IMR-90 (cell line): ENCODE measurements at regions not wholly inside any gene's neighbourhood (a gene's known extent, or its start where the extent isn't known, plus 50 kb on each side); places are given as distances from the start of the nearest gene placed in this dataset.

ENCODE experiments used
- ATAC-seq: fragments of 200-7000 bp; cut with Tn5 transposase; 2 replicates; pipeline ENCODE4 v1.9.1; 2020; ENCODE audit warnings: low read depth, mild to moderate bottlenecking, moderate library complexity
- BruUV-seq: library from RNA; stranded (reverse); fragments of 400-500 nt; replicated peaks from 2 replicates; lab custom pipeline; 2021; lab: Mats Ljungman, UMichigan
- CTCF ChIA-PET: fragments of 300-600 bp; formaldehyde crosslinking; extraction: SDS; loops from one replicate; lab custom pipeline; 2021; ENCODE audit warnings: antibody characterized with exemption; lab: Yijun Ruan, JAX
- POLR2A ChIA-PET: fragments of 300-600 bp; sonication (Branson Sonifier 250); formaldehyde crosslinking; loops from one replicate; lab custom pipeline; 2022; ENCODE audit warnings: antibody characterized with exemption; ENCODE audit not compliant: unreplicated experiment; lab: Charles Lee
- DNase-seq: peaks from one replicate; pipeline ENCODE4 v3.0.0; 2013
- H2AFZ ChIP-seq: replicated peaks from 2 replicates; pipeline ENCODE3; 2013; ENCODE audit warnings: low read length, mild to moderate bottlenecking; ENCODE audit not compliant: poor library complexity
- H2AK5ac ChIP-seq: 2 replicates; pipeline ENCODE4 v1.6.1; 2013; ENCODE audit warnings: low read depth, low read length, inconsistent platforms
- H2AK9ac ChIP-seq: replicated peaks from 2 replicates; pipeline ENCODE3; 2013; ENCODE audit warnings: mild to moderate bottlenecking, low read depth, low read length, moderate library complexity; ENCODE audit not compliant: poor library complexity
- H2BK120ac ChIP-seq: 2 replicates; pipeline ENCODE4 v1.6.1; 2013; ENCODE audit warnings: low read depth, low read length, inconsistent platforms
- H2BK15ac ChIP-seq: 3 replicates; pipeline ENCODE4 v1.6.1; 2013; ENCODE audit warnings: low read depth, low read length, inconsistent platforms
- H2BK20ac ChIP-seq: 2 replicates; pipeline ENCODE4 v1.6.1; 2013; ENCODE audit warnings: low read depth, mild to moderate bottlenecking, inconsistent platforms, low read length, moderate library complexity
- H2BK5ac ChIP-seq: 2 replicates; pipeline ENCODE4 v1.6.1; 2013; ENCODE audit warnings: mild to moderate bottlenecking, low read depth, low read length, inconsistent platforms; ENCODE audit not compliant: poor library complexity, severe bottlenecking
- H3K14ac ChIP-seq: replicated peaks from 2 replicates; pipeline ENCODE4 v1.6.1; 2013; ENCODE audit warnings: low read depth, low read length, inconsistent platforms
- H3K18ac ChIP-seq: 2 replicates; pipeline ENCODE4 v1.6.1; 2013; ENCODE audit warnings: low read depth, low read length, control low read depth
- H3K23ac ChIP-seq: 2 replicates; pipeline ENCODE4 v1.6.1; 2013; ENCODE audit warnings: low read depth, low read length, inconsistent platforms
- H3K27ac ChIP-seq: 2 replicates; pipeline ENCODE4 v1.5.1; 2013; ENCODE audit warnings: mild to moderate bottlenecking, control low read depth, low read length; ENCODE audit not compliant: insufficient read depth
- H3K27me3 ChIP-seq: 2 replicates; pipeline ENCODE4 v1.6.1; 2013; ENCODE audit warnings: low read length; ENCODE audit not compliant: control insufficient read depth, insufficient read depth
- H3K36me3 ChIP-seq: 2 replicates; pipeline ENCODE4 v1.6.1; 2013; ENCODE audit warnings: low read length, mixed read lengths; ENCODE audit not compliant: control insufficient read depth, insufficient read depth
- H3K4ac ChIP-seq: 2 replicates; pipeline ENCODE4 v1.6.1; 2013; ENCODE audit warnings: low read depth, low read length, inconsistent platforms
- H3K4me1 ChIP-seq: 2 replicates; pipeline ENCODE4 v1.6.1; 2013; ENCODE audit warnings: low read length, mixed read lengths; ENCODE audit not compliant: control insufficient read depth, insufficient read depth
- H3K4me2 ChIP-seq: 2 replicates; pipeline ENCODE4 v1.6.1; 2013; ENCODE audit warnings: low read depth, mild to moderate bottlenecking, control low read depth, low read length, moderate library complexity
- H3K4me3 ChIP-seq: 2 replicates; pipeline ENCODE4 v1.5.1; 2013; ENCODE audit warnings: low read depth, mild to moderate bottlenecking, control low read depth, low read length, moderate library complexity; ENCODE audit not compliant: insufficient read depth
- H3K56ac ChIP-seq: 2 replicates; pipeline ENCODE4 v1.6.1; 2013; ENCODE audit warnings: low read length, inconsistent platforms; ENCODE audit not compliant: insufficient read depth; ENCODE audit errors: extremely low read depth
- H3K79me1 ChIP-seq, 2 experiments: 2 replicates each; pipeline ENCODE4 v1.6.1; 2013; ENCODE audit warnings: low read length in 2 of 2, inconsistent platforms in 1 of 2, low read depth in 1 of 2
- H3K9ac ChIP-seq: 2 replicates; pipeline ENCODE4 v1.6.1; 2013; ENCODE audit warnings: low read depth, low read length, control low read depth
- H3K9me1 ChIP-seq: 2 replicates; pipeline ENCODE4 v1.6.1; 2013; ENCODE audit warnings: low read length, inconsistent platforms; ENCODE audit not compliant: insufficient read depth
- H3K9me3 ChIP-seq: 2 replicates; pipeline ENCODE4 v1.6.1; 2013; ENCODE audit warnings: low read length; ENCODE audit not compliant: control insufficient read depth, insufficient read depth
- H4K20me1 ChIP-seq: 2 replicates; pipeline ENCODE4 v1.6.1; 2013; ENCODE audit warnings: low read length, inconsistent platforms; ENCODE audit not compliant: insufficient read depth
- H4K5ac ChIP-seq: 2 replicates; pipeline ENCODE4 v1.6.1; 2013; ENCODE audit warnings: mild to moderate bottlenecking, low read depth, low read length, control low read depth
- H4K8ac ChIP-seq, 2 experiments: 2 replicates each; pipeline ENCODE4 v1.6.1; 2013; ENCODE audit warnings: low read depth in 2 of 2, low read length in 2 of 2, control low read depth in 1 of 2, inconsistent platforms in 1 of 2
- H4K91ac ChIP-seq: 2 replicates; pipeline ENCODE4 v1.6.1; 2013; ENCODE audit warnings: low read depth, low read length, inconsistent platforms; ENCODE audit not compliant: insufficient read depth
- CEBPB ChIP-seq: IDR thresholded peaks from 2 replicates; pipeline ENCODE4 v1.6.1; 2012; ENCODE audit warnings: low read depth, low read length, improper control_type of control experiment
- CHD1 ChIP-seq: IDR thresholded peaks from 2 replicates; pipeline ENCODE4 v1.6.1; 2012; ENCODE audit warnings: low read depth, low read length, improper control_type of control experiment
- FOS ChIP-seq: fragments of 150-350 bp; IDR thresholded peaks from 2 replicates; pipeline ENCODE4 v1.6.1; 2016; ENCODE audit warnings: low read depth, low read length
- MAFK ChIP-seq: IDR thresholded peaks from 2 replicates; pipeline ENCODE4 v1.6.1; 2012; ENCODE audit warnings: low read depth, low read length, improper control_type of control experiment
- MAZ ChIP-seq: IDR thresholded peaks from 2 replicates; pipeline ENCODE4 v1.6.1; 2012; ENCODE audit warnings: low read depth, mild to moderate bottlenecking, low read length, improper control_type of control experiment, moderate library complexity, borderline replicate concordance
- MXI1 ChIP-seq: IDR thresholded peaks from 2 replicates; pipeline ENCODE4 v1.6.1; 2012; ENCODE audit warnings: low read depth, mild to moderate bottlenecking, low read length, moderate library complexity, borderline replicate concordance
- NFE2L2 ChIP-seq: fragments of 150-350 bp; IDR thresholded peaks from 2 replicates; pipeline ENCODE4 v1.6.1; 2016; ENCODE audit warnings: low read depth, mild to moderate bottlenecking, low read length
- POLR2A ChIP-seq: IDR thresholded peaks from 2 replicates; pipeline ENCODE4 v1.6.1; 2012; ENCODE audit warnings: mild to moderate bottlenecking, low read depth, low read length
- RAD21 ChIP-seq: IDR thresholded peaks from 2 replicates; pipeline ENCODE4 v1.6.1; 2012; ENCODE audit warnings: low read length, improper control_type of control experiment
- RCOR1 ChIP-seq: IDR thresholded peaks from 2 replicates; pipeline ENCODE4 v1.6.1; 2012; ENCODE audit warnings: mild to moderate bottlenecking, low read length, improper control_type of control experiment; ENCODE audit not compliant: insufficient replicate concordance
- RFX5 ChIP-seq: IDR thresholded peaks from 2 replicates; pipeline ENCODE4 v1.8.0; 2012; ENCODE audit warnings: low read depth, mild to moderate bottlenecking, low read length, moderate library complexity
- SMC3 ChIP-seq: fragments of 150-350 bp; IDR thresholded peaks from 2 replicates; pipeline ENCODE4 v1.6.1; 2016; ENCODE audit warnings: low read depth, mild to moderate bottlenecking, antibody characterized with exemption, low read length, moderate library complexity
- USF2 ChIP-seq: fragments of 150-350 bp; IDR thresholded peaks from 2 replicates; pipeline ENCODE4 v1.6.1; 2017; ENCODE audit warnings: mild to moderate bottlenecking, antibody characterized with exemption, low read length, low read depth
- WGBS, 2 experiments: methylation state at CpG; one replicate each; pipeline versions ENCODE4 v1.1.5 to v1.1.7; 2013; ENCODE audit warnings: missing lambda C conversion rate in 2 of 2; ENCODE audit not compliant: insufficient read length in 1 of 2; ENCODE audit errors: extremely low coverage in 2 of 2; 5-methylcytosine and 5-hydroxymethylcytosine counted together
- dilution Hi-C: fragments of 300-500 bp; cut with HindIII; formaldehyde crosslinking; loops from one replicate; pipeline ENCODE4 v1.14.3; 2018; ENCODE audit warnings: low sequenced_read_pairs; ENCODE audit not compliant: unreplicated experiment
- in situ Hi-C: fragments of 300-500 bp; cut with MboI; formaldehyde crosslinking; loops from 3 replicates; pipeline ENCODE4 v1.14.3; 2019; ENCODE audit warnings: low sequenced_read_pairs, inconsistent platforms, mixed read lengths
- intact Hi-C: fragments of 100-400 bp; cut with micrococcal nuclease; formaldehyde crosslinking; loops from 2 replicates; pipeline ENCODE4 v1.10.0; 2022
- TF ChIP-seq, protein P1 (sequence below): conservative IDR thresholded peaks from 2 replicates; pipeline ENCODE4 v1.5.1; 2012; ENCODE audit warnings: mild to moderate bottlenecking, low read depth, low read length, improper control_type of control experiment
- TF ChIP-seq, protein P2 (sequence below): fragments of 150-350 bp; IDR thresholded peaks from 2 replicates; pipeline ENCODE4 v1.6.1; 2016; ENCODE audit warnings: low read depth, mild to moderate bottlenecking, low read length, moderate library complexity, borderline replicate concordance

DNA sequence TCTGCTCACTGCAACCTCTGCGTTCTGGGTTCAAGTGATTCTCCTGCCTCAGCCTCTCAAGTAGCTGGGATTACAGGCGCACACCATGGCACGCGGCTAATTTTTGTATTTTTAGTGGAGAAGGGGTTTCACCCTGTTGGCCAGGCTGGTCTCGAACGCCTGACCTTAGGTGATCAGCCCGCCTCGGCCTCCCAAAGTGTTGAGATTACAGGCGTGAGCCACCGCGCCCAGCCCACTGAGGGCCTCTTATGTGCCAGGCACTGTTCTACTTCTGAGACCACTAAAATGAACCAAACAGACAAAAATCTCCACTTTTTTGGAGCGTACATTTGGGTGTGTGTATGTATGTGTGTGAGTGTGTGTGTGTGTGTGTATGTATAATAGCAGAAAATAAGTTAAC lies 117.2 kb upstream of the H2AZ1 start:
- Histone ChIP-seq H3K9me1 (no peaks in the 10 kb centered on the region), H3K23ac (no peak overlapping the region), H3K4me3 (no peak overlapping the region), H2AK5ac (no peak overlapping the region), H3K79me1 (no peaks in the 10 kb centered on the region), H3K18ac (no peak overlapping the region), H3K4me1 (peaks cover 2% of the 10 kb centered on the region), H3K9ac (no peak overlapping the region), H3K27ac (no peak overlapping the region), H4K5ac (no peak overlapping the region), H4K20me1 (no peaks in the 10 kb centered on the region), H2BK5ac (no peak overlapping the region), H4K8ac (no peak overlapping the region), H2AK9ac (no peak overlapping the region), H3K4me2 (no peak overlapping the region), H4K91ac (no peak overlapping the region), H3K56ac (no peak overlapping the region), H2BK20ac (no peak overlapping the region), H3K9me3 (no peaks in the 10 kb centered on the region), H2BK15ac (no peak overlapping the region), H3K4ac (no peak overlapping the region), H3K27me3 (peaks cover 2% of the 10 kb centered on the region), H2AFZ (no peak overlapping the region), H2BK120ac (no peak overlapping the region), H3K14ac (no peak overlapping the region), H3K36me3 (no peaks in the 10 kb centered on the region)
- WGBS, 2 experiments, result 100% methylated on average over 2 of the region's 12 CpGs; no CpG with 5 or more reads in 1 of the 2 experiments
- TF ChIP-seq MAFK (no peak), FOS (no peak), NFE2L2 (no peak), RCOR1 (no peak), CEBPB (no peak), USF2 (no peak), MAZ (no peak), RFX5 (no peak), RAD21 (no peak), POLR2A (no peak), CHD1 (no peak), MXI1 (no peak), SMC3 (no peak)
- TF ChIP-seq, protein P1, sequence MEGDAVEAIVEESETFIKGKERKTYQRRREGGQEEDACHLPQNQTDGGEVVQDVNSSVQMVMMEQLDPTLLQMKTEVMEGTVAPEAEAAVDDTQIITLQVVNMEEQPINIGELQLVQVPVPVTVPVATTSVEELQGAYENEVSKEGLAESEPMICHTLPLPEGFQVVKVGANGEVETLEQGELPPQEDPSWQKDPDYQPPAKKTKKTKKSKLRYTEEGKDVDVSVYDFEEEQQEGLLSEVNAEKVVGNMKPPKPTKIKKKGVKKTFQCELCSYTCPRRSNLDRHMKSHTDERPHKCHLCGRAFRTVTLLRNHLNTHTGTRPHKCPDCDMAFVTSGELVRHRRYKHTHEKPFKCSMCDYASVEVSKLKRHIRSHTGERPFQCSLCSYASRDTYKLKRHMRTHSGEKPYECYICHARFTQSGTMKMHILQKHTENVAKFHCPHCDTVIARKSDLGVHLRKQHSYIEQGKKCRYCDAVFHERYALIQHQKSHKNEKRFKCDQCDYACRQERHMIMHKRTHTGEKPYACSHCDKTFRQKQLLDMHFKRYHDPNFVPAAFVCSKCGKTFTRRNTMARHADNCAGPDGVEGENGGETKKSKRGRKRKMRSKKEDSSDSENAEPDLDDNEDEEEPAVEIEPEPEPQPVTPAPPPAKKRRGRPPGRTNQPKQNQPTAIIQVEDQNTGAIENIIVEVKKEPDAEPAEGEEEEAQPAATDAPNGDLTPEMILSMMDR, result no peak
- TF ChIP-seq, protein P2, sequence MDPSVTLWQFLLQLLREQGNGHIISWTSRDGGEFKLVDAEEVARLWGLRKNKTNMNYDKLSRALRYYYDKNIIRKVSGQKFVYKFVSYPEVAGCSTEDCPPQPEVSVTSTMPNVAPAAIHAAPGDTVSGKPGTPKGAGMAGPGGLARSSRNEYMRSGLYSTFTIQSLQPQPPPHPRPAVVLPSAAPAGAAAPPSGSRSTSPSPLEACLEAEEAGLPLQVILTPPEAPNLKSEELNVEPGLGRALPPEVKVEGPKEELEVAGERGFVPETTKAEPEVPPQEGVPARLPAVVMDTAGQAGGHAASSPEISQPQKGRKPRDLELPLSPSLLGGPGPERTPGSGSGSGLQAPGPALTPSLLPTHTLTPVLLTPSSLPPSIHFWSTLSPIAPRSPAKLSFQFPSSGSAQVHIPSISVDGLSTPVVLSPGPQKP, result no peak
- no peak for DNase-seq
- intact Hi-C loops (loop anchor here (10.0 kb wide), 1 partner anchor 252 kb away; the partner anchor contains the start of gene DAPP1), dilution Hi-C loops (no loop called here), in situ Hi-C loops (loop anchor here (25.0 kb wide), 1 partner anchor 505 kb away; the partner anchor contains the start of genes MTTP and TRMT10A)
- ChIA-PET POLR2A (no interaction called here), CTCF (interaction anchor here (1.1 to 1.4 kb wide), 2 partner anchors 26 to 69 kb away, joined by 3 to 5 read pairs; no protein-coding TSS in a partner anchor)
- ATAC-seq, result no peak
- BruUV-seq, result no TSS peak
